Breast epithelium (tissue), 3 donors: ENCODE measurements at regions not wholly inside any gene's neighbourhood (a gene's known extent, or its start where the extent isn't known, plus 50 kb on each side); places are given as distances from the start of the nearest gene placed in this dataset.

Source experiments
- POLR2AphosphoS5 ChIP-seq, 3 donors: sonication (generic); formaldehyde crosslinking; IDR thresholded peaks; one replicate each; pipeline ENCODE4 v1.6.1; 2017; ENCODE audit warnings: antibody characterized with exemption in 3 of 3
- TF ChIP-seq, protein P1 (sequence below), 3 donors: fragments of 450-650 bp; IDR thresholded peaks; one replicate each; pipeline ENCODE4 v1.5.1; 2016 to 2017; ENCODE audit warnings: antibody characterized with exemption in 3 of 3, mild to moderate bottlenecking in 3 of 3, moderate library complexity in 3 of 3

DNA sequence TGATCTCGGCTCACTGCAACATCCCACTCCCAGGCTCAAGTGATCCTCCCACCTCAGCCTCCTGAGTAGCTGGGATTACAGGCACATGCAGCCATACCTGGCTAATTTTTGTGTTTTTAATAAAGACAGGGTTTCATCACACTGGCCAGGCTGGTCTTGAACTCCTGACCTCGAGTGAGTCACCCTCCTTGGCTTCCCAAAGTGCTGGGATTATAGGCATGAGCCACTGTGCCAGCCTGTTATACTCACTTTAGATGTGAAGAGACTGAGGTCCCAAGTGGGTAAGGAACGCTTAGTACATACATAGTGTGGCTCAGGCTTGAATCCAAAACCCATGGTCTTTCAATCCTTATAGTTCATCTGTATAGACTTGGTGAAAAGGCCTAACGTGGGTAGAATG lies 63.7 kb upstream of the EPS8L3 start:
- TF ChIP-seq, protein P1, sequence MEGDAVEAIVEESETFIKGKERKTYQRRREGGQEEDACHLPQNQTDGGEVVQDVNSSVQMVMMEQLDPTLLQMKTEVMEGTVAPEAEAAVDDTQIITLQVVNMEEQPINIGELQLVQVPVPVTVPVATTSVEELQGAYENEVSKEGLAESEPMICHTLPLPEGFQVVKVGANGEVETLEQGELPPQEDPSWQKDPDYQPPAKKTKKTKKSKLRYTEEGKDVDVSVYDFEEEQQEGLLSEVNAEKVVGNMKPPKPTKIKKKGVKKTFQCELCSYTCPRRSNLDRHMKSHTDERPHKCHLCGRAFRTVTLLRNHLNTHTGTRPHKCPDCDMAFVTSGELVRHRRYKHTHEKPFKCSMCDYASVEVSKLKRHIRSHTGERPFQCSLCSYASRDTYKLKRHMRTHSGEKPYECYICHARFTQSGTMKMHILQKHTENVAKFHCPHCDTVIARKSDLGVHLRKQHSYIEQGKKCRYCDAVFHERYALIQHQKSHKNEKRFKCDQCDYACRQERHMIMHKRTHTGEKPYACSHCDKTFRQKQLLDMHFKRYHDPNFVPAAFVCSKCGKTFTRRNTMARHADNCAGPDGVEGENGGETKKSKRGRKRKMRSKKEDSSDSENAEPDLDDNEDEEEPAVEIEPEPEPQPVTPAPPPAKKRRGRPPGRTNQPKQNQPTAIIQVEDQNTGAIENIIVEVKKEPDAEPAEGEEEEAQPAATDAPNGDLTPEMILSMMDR (IDR thresholded peaks at IDR 0.05) = no peak
- TF ChIP-seq POLR2AphosphoS5 (IDR thresholded peaks at IDR 0.05) = no peak
